B cell (primary cell): ENCODE measurements at regions not wholly inside any gene's neighbourhood (a gene's known extent, or its start where the extent isn't known, plus 50 kb on each side); places are given as distances from the start of the nearest gene placed in this dataset.
"Not testable (repeated sequence)": the region's sequence is repeated elsewhere in the genome, so short reads cannot be mapped to it uniquely, and the experiment has no call there.

Experiments
- ATAC-seq: fragments of 200-7000 bp; cut with Tn5 transposase; one replicate; pipeline ENCODE4 v1.10.0; 2021; ENCODE audit warnings: low read depth, mild to moderate bottlenecking, moderate number of reproducible peaks, moderate library complexity
- CTCF ChIA-PET: fragments of 350-600 bp; sonication (Branson Sonifier 250); formaldehyde crosslinking; loops from one replicate; lab custom pipeline; 2021; ENCODE audit warnings: antibody characterized with exemption, inconsistent platforms; lab: Charles Lee
- POLR2A ChIA-PET: fragments of 350-600 bp; sonication (Branson Sonifier 250); formaldehyde crosslinking; loops from one replicate; lab custom pipeline; 2021; ENCODE audit warnings: antibody characterized with exemption; lab: Charles Lee
- DNase-seq: peaks from one replicate; pipeline ENCODE4 v3.0.0; 2013
- H2AFZ ChIP-seq: 2 replicates; pipeline ENCODE4 v1.6.1; 2012; ENCODE audit warnings: mild to moderate bottlenecking, low read depth, low read length; ENCODE audit not compliant: insufficient read depth, poor library complexity, severe bottlenecking
- H3K27ac ChIP-seq, 2 donors: 1 replicate in 1 of 2; 2 replicates in 1 of 2; pipeline ENCODE4 v1.5.1; 2012 to 2013; ENCODE audit warnings: low read length in 2 of 2, mild to moderate bottlenecking in 2 of 2, moderate library complexity in 1 of 2
- H3K27me3 ChIP-seq, 4 experiments: fragments of 200-600 bp in 1 of 4; sonication (generic) in 1 of 4; replicated peaks in 1 of 4; 1 replicate in 2 of 4; 2 replicates in 2 of 4; pipeline versions ENCODE4 v1.6.1 to v1.7.0; 2013 to 2016; ENCODE audit warnings: low read length in 3 of 4, mild to moderate bottlenecking in 2 of 4, mixed read lengths in 1 of 4, moderate library complexity in 1 of 4; ENCODE audit not compliant: insufficient read depth in 4 of 4, control insufficient read depth in 3 of 4; ENCODE audit errors: control extremely low read depth in 1 of 4
- H3K36me3 ChIP-seq, 2 experiments: replicated peaks in 1 of 2; 1 replicate in 1 of 2; 2 replicates in 1 of 2; pipeline versions ENCODE4 v1.6.1 to v1.7.1; 2013; ENCODE audit warnings: low read length in 1 of 2; ENCODE audit not compliant: insufficient read depth in 2 of 2, control insufficient read depth in 1 of 2; ENCODE audit errors: control extremely low read depth in 1 of 2, extremely low read depth in 1 of 2
- H3K4me1 ChIP-seq, 2 donors: fragments of 200-600 bp in 1 of 2; sonication (generic) in 1 of 2; 1 replicate in 1 of 2; 2 replicates in 1 of 2; pipeline versions ENCODE4 v1.5.1 to v1.6.1; 2013 to 2017; ENCODE audit warnings: low read length in 2 of 2; ENCODE audit not compliant: control insufficient read depth in 2 of 2, insufficient read depth in 2 of 2
- H3K4me2 ChIP-seq: replicated peaks from 2 replicates; pipeline ENCODE3; 2012; ENCODE audit warnings: mild to moderate bottlenecking, low read depth, low read length; ENCODE audit not compliant: poor library complexity, severe bottlenecking
- H3K4me3 ChIP-seq, 5 experiments: fragments of 200-600 bp in 1 of 5; sonication (generic) in 1 of 5; 1 replicate in 3 of 5; 2 replicates in 2 of 5; pipeline versions ENCODE4 v1.5.1 to v1.7.0; 2011 to 2016; ENCODE audit warnings: low read length in 4 of 5, mild to moderate bottlenecking in 4 of 5, low read depth in 2 of 5, control low read depth in 1 of 5, moderate library complexity in 1 of 5; ENCODE audit not compliant: insufficient read depth in 1 of 5; ENCODE audit errors: control extremely low read depth in 1 of 5, extremely low read depth in 1 of 5
- H3K79me2 ChIP-seq: fragments of 200-600 bp; sonication (generic); one replicate; pipeline ENCODE4 v1.6.0; 2016; ENCODE audit warnings: low read length; ENCODE audit not compliant: control insufficient read depth, insufficient read depth
- H3K9ac ChIP-seq: fragments of 200-600 bp; sonication (generic); 2 replicates; pipeline ENCODE4 v1.6.1; 2017; ENCODE audit warnings: mild to moderate bottlenecking, low read length, moderate library complexity
- H3K9me3 ChIP-seq, 3 donors: one replicate each; pipeline versions ENCODE4 v1.6.1 to v1.7.1; 2013; ENCODE audit warnings: low read length in 2 of 3; ENCODE audit not compliant: control insufficient read depth in 2 of 3, insufficient read depth in 1 of 3; ENCODE audit errors: control extremely low read depth in 1 of 3
- H4K20me1 ChIP-seq: 2 replicates; pipeline ENCODE4 v1.6.0; 2012; ENCODE audit warnings: mild to moderate bottlenecking, low read length; ENCODE audit not compliant: insufficient read depth, control insufficient read depth, poor library complexity, severe bottlenecking
- H3K27ac Mint-ChIP-seq: one replicate; pipeline ENCODE4 v1.8.0; 2021; ENCODE audit warnings: mixed read lengths
- H3K27me3 Mint-ChIP-seq: one replicate; pipeline ENCODE4 v1.8.0; 2021; ENCODE audit warnings: mixed read lengths
- H3K4me1 Mint-ChIP-seq: one replicate; pipeline ENCODE4 v1.8.0; 2021; ENCODE audit warnings: mixed read lengths
- H3K4me3 Mint-ChIP-seq: one replicate; pipeline ENCODE4 v1.8.0; 2021; ENCODE audit warnings: mixed read lengths
- H3K9me3 Mint-ChIP-seq: one replicate; pipeline ENCODE4 v1.8.0; 2022; ENCODE audit warnings: mixed read lengths; ENCODE audit not compliant: insufficient read depth
- CTCF ChIP-seq: fragments of 200-600 bp; IDR thresholded peaks from one replicate; pipeline ENCODE4 v1.8.0; 2022; ENCODE audit warnings: antibody characterized with exemption, mild to moderate bottlenecking
- EZH2 ChIP-seq: IDR thresholded peaks from 2 replicates; pipeline ENCODE4 v1.6.1; 2012; ENCODE audit warnings: borderline replicate concordance, low read depth, mild to moderate bottlenecking, moderate library complexity, low read length; ENCODE audit not compliant: insufficient read depth, poor library complexity, severe bottlenecking
- WGBS: methylation state at CpG from one replicate; pipeline ENCODE4 v1.1.5; 2013; ENCODE audit warnings: missing lambda C conversion rate; ENCODE audit not compliant: insufficient coverage; 5-methylcytosine and 5-hydroxymethylcytosine counted together
- intact Hi-C: fragments of 100-400 bp; cut with micrococcal nuclease; formaldehyde crosslinking; loops from one replicate; pipeline ENCODE4 v1.10.0; 2022

GRCh38 chr2:183838295-183838694 is 714.1 kb downstream of the NUP35 start:
- no peak overlapping the region for H3K4me3 Mint-ChIP-seq

GRCh38 chr2:183840061-183840584 is 715.9 kb downstream of the NUP35 start:
- Histone ChIP-seq H3K27ac (no peak overlapping the region), H4K20me1 (no peaks in the 10 kb centered on the region), H3K36me3 (no peaks in the 10 kb centered on the region), H3K4me3 (no peak overlapping the region), H3K9me3 (peaks cover 0 to 21% (median 2%) of the 10 kb centered on the region in 3 donors), H3K4me1 (no peaks in the 10 kb centered on the region), H3K4me2 (no peak overlapping the region), H3K79me2 (no peaks in the 10 kb centered on the region), H2AFZ (no peak overlapping the region), H3K9ac (no peak overlapping the region), H3K27me3 (no peaks in the 10 kb centered on the region)
- Mint-ChIP-seq H3K4me3 (no peak overlapping the region), H3K9me3 (no peaks in the 10 kb centered on the region), H3K27me3 (no peaks in the 10 kb centered on the region), H3K27ac (no peak overlapping the region), H3K4me1 (no peaks in the 10 kb centered on the region)
- ChIA-PET CTCF (no interaction called here), POLR2A (no interaction called here)
- TF ChIP-seq EZH2: no peak
- no peak for TF ChIP-seq CTCF
- no peak for DNase-seq
- ATAC-seq: no peak
- intact Hi-C loops: no loop called here
- WGBS: 25% methylated on average over 2 of the region's 4 CpGs

More at GRCh38 chr2:183838295-183838694, 714.1 kb downstream of the NUP35 start:
- Histone ChIP-seq H3K27me3 (no peaks in the 10 kb centered on the region), H3K79me2 (no peaks in the 10 kb centered on the region), H3K9me3 (peaks cover 0 to 21% (median 2%) of the 10 kb centered on the region in 3 donors), H2AFZ (no peak overlapping the region), H3K4me2 (no peak overlapping the region), H3K27ac (no peak overlapping the region), H3K4me3 (no peak overlapping the region), H4K20me1 (no peaks in the 10 kb centered on the region), H3K36me3 (no peaks in the 10 kb centered on the region), H3K9ac (no peak overlapping the region), H3K4me1 (no peaks in the 10 kb centered on the region)
- 92% methylated on average over 5 of the region's 5 CpGs for WGBS
- no peak for TF ChIP-seq CTCF
- no peak for TF ChIP-seq EZH2
- CTCF ChIA-PET: no interaction called here
- H3K27ac Mint-ChIP-seq: no peak overlapping the region
- intact Hi-C loops: no loop called here
- no peak for ATAC-seq
- no peak for DNase-seq
- no peaks in the 10 kb centered on the region for H3K27me3 Mint-ChIP-seq
- H3K4me1 Mint-ChIP-seq: no peaks in the 10 kb centered on the region
- POLR2A ChIA-PET: no interaction called here
- no peaks in the 10 kb centered on the region for H3K9me3 Mint-ChIP-seq

GRCh38 chr2:183849826-183850225 is 725.6 kb downstream of the NUP35 start:
- H3K36me3 ChIP-seq, H3K9me3 Mint-ChIP-seq, H3K79me2 ChIP-seq, H3K27me3 Mint-ChIP-seq, CTCF ChIA-PET, H3K27ac ChIP-seq, intact Hi-C loops, H3K27ac Mint-ChIP-seq, H3K4me3 ChIP-seq, H3K27me3 ChIP-seq, H3K9me3 ChIP-seq, H4K20me1 ChIP-seq, ATAC-seq, H3K9ac ChIP-seq, POLR2A ChIA-PET, H2AFZ ChIP-seq, H3K4me3 Mint-ChIP-seq, H3K4me1 ChIP-seq, H3K4me1 Mint-ChIP-seq, DNase-seq, H3K4me2 ChIP-seq: not testable (repeated sequence)
- 93% methylated on average over 8 of the region's 11 CpGs for WGBS
